ENCODE measurements at regions not wholly inside any gene's neighbourhood (a gene's known extent, or its start where the extent isn't known, plus 50 kb on each side); places are given as distances from the start of the nearest gene placed in this dataset.
"Not testable (repeated sequence)": the region's sequence is repeated elsewhere in the genome, so short reads cannot be mapped to it uniquely, and the experiment has no call there.

DNA sequence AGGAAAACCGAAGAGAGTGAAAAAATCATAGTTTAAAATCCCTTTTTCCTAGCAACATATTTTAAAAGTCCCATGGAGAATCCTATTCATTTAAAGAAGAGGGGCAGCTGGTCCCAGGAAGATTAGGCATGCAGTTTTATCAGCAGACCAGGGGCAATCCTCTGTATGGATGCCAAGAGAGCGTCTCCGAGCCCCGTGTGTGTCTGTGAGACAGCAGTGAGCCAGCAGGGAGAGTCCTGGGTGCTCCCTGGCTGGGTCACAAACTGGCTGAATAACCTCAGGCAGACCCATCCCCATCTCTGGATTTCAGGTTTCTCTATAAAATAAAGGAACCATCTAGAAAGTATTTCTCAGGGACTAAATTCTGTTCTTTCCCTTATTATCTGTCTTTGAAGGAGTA, 128.2 kb upstream of the RIOK3 start:
- no peak overlapping the region for H3T11ph ChIP-seq (ENCODE audit: low read length)
- no peak overlapping the region for H2BK20ac ChIP-seq (ENCODE audit: low read depth, low read length, poor library complexity, severe bottlenecking)
- 0 out of 2 replicates have a peak, but pooled peaks cover 2% of the 10 kb centered on the region for H3K4me1 ChIP-seq (ENCODE audit: insufficient read depth, low read length)
- no peak overlapping the region for H3K18ac ChIP-seq (ENCODE audit: insufficient read length, low read depth, low read length)
- Mint-ChIP-seq H3K4me3 (no peak overlapping the region), H3K36me3 (ENCODE audit: insufficient read depth in 1 of 3, low read depth in 3 of 3) (peaks cover 3 to 8% (median 6%) of the 10 kb centered on the region in 3 experiments; a peak in 6 of 7 replicates), H3K9me3 (peaks cover 2% of the 10 kb centered on the region in 2 experiments; a peak in 4 of 5 replicates), H3K4me1 (peaks cover 16% of the 10 kb centered on the region in 2 experiments), H3K27me3 (ENCODE audit: low read depth) (peaks cover 9% of the 10 kb centered on the region; the same call in 1 of the 2 replicates), H3K27ac (no peak overlapping the region)
- H4K91ac ChIP-seq (ENCODE audit: insufficient read length, low read depth, low read length), result no peak overlapping the region
- TF ChIP-seq, protein P1, sequence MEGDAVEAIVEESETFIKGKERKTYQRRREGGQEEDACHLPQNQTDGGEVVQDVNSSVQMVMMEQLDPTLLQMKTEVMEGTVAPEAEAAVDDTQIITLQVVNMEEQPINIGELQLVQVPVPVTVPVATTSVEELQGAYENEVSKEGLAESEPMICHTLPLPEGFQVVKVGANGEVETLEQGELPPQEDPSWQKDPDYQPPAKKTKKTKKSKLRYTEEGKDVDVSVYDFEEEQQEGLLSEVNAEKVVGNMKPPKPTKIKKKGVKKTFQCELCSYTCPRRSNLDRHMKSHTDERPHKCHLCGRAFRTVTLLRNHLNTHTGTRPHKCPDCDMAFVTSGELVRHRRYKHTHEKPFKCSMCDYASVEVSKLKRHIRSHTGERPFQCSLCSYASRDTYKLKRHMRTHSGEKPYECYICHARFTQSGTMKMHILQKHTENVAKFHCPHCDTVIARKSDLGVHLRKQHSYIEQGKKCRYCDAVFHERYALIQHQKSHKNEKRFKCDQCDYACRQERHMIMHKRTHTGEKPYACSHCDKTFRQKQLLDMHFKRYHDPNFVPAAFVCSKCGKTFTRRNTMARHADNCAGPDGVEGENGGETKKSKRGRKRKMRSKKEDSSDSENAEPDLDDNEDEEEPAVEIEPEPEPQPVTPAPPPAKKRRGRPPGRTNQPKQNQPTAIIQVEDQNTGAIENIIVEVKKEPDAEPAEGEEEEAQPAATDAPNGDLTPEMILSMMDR (conservative IDR thresholded peaks at IDR 0.05), result no peak
- no peak overlapping the region for H4K5ac ChIP-seq (ENCODE audit: insufficient read length, low read depth, low read length)
- H3K79me1 ChIP-seq (ENCODE audit: insufficient read depth, low read depth, low read length, poor library complexity, severe bottlenecking), result no peaks in the 10 kb centered on the region
- DNase-seq, result no peak
- H2AK5ac ChIP-seq (ENCODE audit: insufficient read length, low read length), result no peak overlapping the region
- H2BK5ac ChIP-seq (ENCODE audit: insufficient read length, low read length), result no peak overlapping the region
- no peak overlapping the region for H3K14ac ChIP-seq (ENCODE audit: insufficient read depth, low read length)
- no peaks in the 10 kb centered on the region for H4K20me1 ChIP-seq (ENCODE audit: control insufficient read depth, insufficient read depth, insufficient read length)
- no peak overlapping the region for H3K4me2 ChIP-seq (ENCODE audit: insufficient read depth, insufficient read length, low read length)
- H3K27ac ChIP-seq (ENCODE audit: insufficient read length, low read depth, low read length), result no peak overlapping the region
- H2AFZ ChIP-seq (ENCODE audit: low read length), result no peak overlapping the region
- no peak overlapping the region for H3K4ac ChIP-seq (ENCODE audit: low read depth, low read length)
- no peak overlapping the region for H2BK120ac ChIP-seq (ENCODE audit: low read depth, low read length, poor library complexity, severe bottlenecking)
- H3K79me2 ChIP-seq (ENCODE audit: insufficient read depth, low read length), result no peaks in the 10 kb centered on the region
- no peak overlapping the region for H3K56ac ChIP-seq (ENCODE audit: insufficient read length, low read depth, low read length)
- no peak overlapping the region for H3K9ac ChIP-seq (ENCODE audit: extremely low read depth, insufficient read length, low read length)
- H4K8ac ChIP-seq (replicated peaks; ENCODE audit: insufficient read length, low read depth, low read length), result no peak overlapping the region
- H2BK15ac ChIP-seq (ENCODE audit: low read depth, low read length), result no peak overlapping the region
- H3K23me2 ChIP-seq (ENCODE audit: insufficient read length, low read depth, low read length, poor library complexity, severe bottlenecking), result no peaks in the 10 kb centered on the region
- H3K9me3 ChIP-seq (ENCODE audit: control insufficient read depth, low read depth, low read length), result no peaks in the 10 kb centered on the region
- no peak overlapping the region for H2BK12ac ChIP-seq (ENCODE audit: insufficient read length, low read depth, low read length)
- no CpG with 5 or more reads among the region's 4 CpGs for WGBS (ENCODE audit: extremely low coverage, insufficient read length, low lambda C conversion rate)
- no peak overlapping the region for H3K23ac ChIP-seq (ENCODE audit: insufficient read length, low read depth, low read length)
- no peaks in the 10 kb centered on the region; the same call in 1 of the 2 replicates for H3K27me3 ChIP-seq (ENCODE audit: insufficient read depth, low read length)

DNA sequence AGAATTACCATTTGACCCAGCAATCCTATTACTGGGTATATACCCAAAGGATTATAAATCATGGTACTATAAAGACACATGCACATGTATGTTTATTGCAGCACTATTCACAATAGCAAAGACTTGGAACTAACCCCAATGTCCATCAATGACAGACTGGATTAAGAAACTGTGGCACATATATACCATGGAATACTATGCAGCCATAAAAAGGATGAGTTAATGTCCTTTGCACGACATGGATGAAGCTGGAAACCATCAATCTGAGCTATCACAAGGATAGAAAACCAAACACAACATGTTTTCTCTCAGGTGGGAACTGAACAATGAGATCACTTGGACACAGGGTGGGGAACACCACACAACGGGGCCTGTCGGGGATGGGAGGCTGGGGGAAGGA, 123.4 kb upstream of the RIOK3 start:
- H3K27ac ChIP-seq (ENCODE audit: insufficient read length, low read depth, low read length); H3T11ph ChIP-seq (ENCODE audit: low read length); H3K4ac ChIP-seq (ENCODE audit: low read depth, low read length); H3K14ac ChIP-seq (ENCODE audit: insufficient read depth, low read length); H3K9ac ChIP-seq (ENCODE audit: extremely low read depth, insufficient read length, low read length); H2BK5ac ChIP-seq (ENCODE audit: insufficient read length, low read length); H3K4me3 Mint-ChIP-seq; H3K9me3 ChIP-seq (ENCODE audit: control insufficient read depth, low read depth, low read length); H3K4me2 ChIP-seq (ENCODE audit: insufficient read depth, insufficient read length, low read length); H3K4me1 ChIP-seq (ENCODE audit: insufficient read depth, low read length); H3K27me3 Mint-ChIP-seq (ENCODE audit: low read depth); H2AK5ac ChIP-seq (ENCODE audit: insufficient read length, low read length); H2BK20ac ChIP-seq (ENCODE audit: low read depth, low read length, poor library complexity, severe bottlenecking); H2AFZ ChIP-seq (ENCODE audit: low read length); H4K91ac ChIP-seq (ENCODE audit: insufficient read length, low read depth, low read length); H3K18ac ChIP-seq (ENCODE audit: insufficient read length, low read depth, low read length); H2BK120ac ChIP-seq (ENCODE audit: low read depth, low read length, poor library complexity, severe bottlenecking); H3K27me3 ChIP-seq (ENCODE audit: insufficient read depth, low read length); H3K23me2 ChIP-seq (ENCODE audit: insufficient read length, low read depth, low read length, poor library complexity, severe bottlenecking); H2BK12ac ChIP-seq (ENCODE audit: insufficient read length, low read depth, low read length); H2BK15ac ChIP-seq (ENCODE audit: low read depth, low read length); H4K8ac ChIP-seq (replicated peaks; ENCODE audit: insufficient read length, low read depth, low read length); H3K9me3 Mint-ChIP-seq; H3K79me2 ChIP-seq (ENCODE audit: insufficient read depth, low read length); H3K23ac ChIP-seq (ENCODE audit: insufficient read length, low read depth, low read length); H3K27ac Mint-ChIP-seq; H3K79me1 ChIP-seq (ENCODE audit: insufficient read depth, low read depth, low read length, poor library complexity, severe bottlenecking); H4K5ac ChIP-seq (ENCODE audit: insufficient read length, low read depth, low read length); H4K20me1 ChIP-seq (ENCODE audit: control insufficient read depth, insufficient read depth, insufficient read length); DNase-seq; H3K56ac ChIP-seq (ENCODE audit: insufficient read length, low read depth, low read length): not testable (repeated sequence)
- WGBS (ENCODE audit: extremely low coverage, insufficient read length, low lambda C conversion rate), result no CpG with 5 or more reads among the region's 3 CpGs
- peaks cover 27 to 30% of the 10 kb centered on the region in 2 experiments for H3K4me1 Mint-ChIP-seq
- H3K36me3 Mint-ChIP-seq (ENCODE audit: insufficient read depth in 1 of 3, low read depth in 3 of 3), result peaks cover 3 to 13% (median 9%) of the 10 kb centered on the region in 3 experiments; a peak in 5 of 7 replicates
